H9 (cell line): ENCODE measurements at regions not wholly inside any gene's neighbourhood (a gene's known extent, or its start where the extent isn't known, plus 50 kb on each side); places are given as distances from the start of the nearest gene placed in this dataset.

Experiments
- DNase-seq: peaks from one replicate; pipeline ENCODE4 v3.0.0-alpha.2; 2017
- H2AFZ ChIP-seq: one replicate; pipeline ENCODE4 v1.6.1; 2013; ENCODE audit warnings: mild to moderate bottlenecking, low read length, control low read depth, moderate library complexity
- H2AK5ac ChIP-seq: 2 replicates; pipeline ENCODE4 v1.6.1; 2013; ENCODE audit warnings: low read length, control low read depth, mixed read lengths; ENCODE audit not compliant: insufficient read length
- H2BK120ac ChIP-seq: one replicate; pipeline ENCODE4 v1.6.1; 2013; ENCODE audit warnings: low read depth, mild to moderate bottlenecking, low read length, control low read depth, inconsistent platforms; ENCODE audit not compliant: poor library complexity, severe bottlenecking
- H2BK12ac ChIP-seq: 2 replicates; pipeline ENCODE4 v1.6.1; 2013; ENCODE audit warnings: low read length, control low read depth, mixed read lengths, low read depth; ENCODE audit not compliant: insufficient read length
- H2BK15ac ChIP-seq: 2 replicates; pipeline ENCODE4 v1.6.1; 2013; ENCODE audit warnings: low read depth, low read length, control low read depth
- H2BK20ac ChIP-seq: one replicate; pipeline ENCODE4 v1.6.1; 2013; ENCODE audit warnings: low read depth, mild to moderate bottlenecking, low read length, control low read depth, inconsistent platforms; ENCODE audit not compliant: poor library complexity, severe bottlenecking
- H2BK5ac ChIP-seq: 2 replicates; pipeline ENCODE4 v1.6.1; 2013; ENCODE audit warnings: low read length, control low read depth, mixed read lengths; ENCODE audit not compliant: insufficient read length
- H3K14ac ChIP-seq: 2 replicates; pipeline ENCODE4 v1.6.1; 2013; ENCODE audit warnings: low read length, control low read depth; ENCODE audit not compliant: insufficient read depth
- H3K18ac ChIP-seq: 2 replicates; pipeline ENCODE4 v1.6.1; 2013; ENCODE audit warnings: low read depth, mild to moderate bottlenecking, mixed read lengths, low read length, control low read depth; ENCODE audit not compliant: insufficient read length
- H3K23ac ChIP-seq: 2 replicates; pipeline ENCODE4 v1.6.1; 2013; ENCODE audit warnings: low read length, control low read depth, mixed read lengths, low read depth; ENCODE audit not compliant: insufficient read length
- H3K23me2 ChIP-seq: 2 replicates; pipeline ENCODE4 v1.6.1; 2013; ENCODE audit warnings: low read depth, mild to moderate bottlenecking, mixed read lengths, low read length, control low read depth; ENCODE audit not compliant: insufficient read length, poor library complexity, severe bottlenecking
- H3K27ac ChIP-seq: 2 replicates; pipeline ENCODE4 v1.5.1; 2013; ENCODE audit warnings: low read length, control low read depth, mixed read lengths, low read depth; ENCODE audit not compliant: insufficient read length
- H3K27me3 ChIP-seq: 2 replicates; pipeline ENCODE4 v1.6.1; 2013; ENCODE audit warnings: low read length, control low read depth, inconsistent platforms; ENCODE audit not compliant: insufficient read depth
- H3K4ac ChIP-seq: 2 replicates; pipeline ENCODE4 v1.6.1; 2013; ENCODE audit warnings: low read depth, mild to moderate bottlenecking, control low read depth, inconsistent platforms, low read length, moderate library complexity
- H3K4me1 ChIP-seq: 2 replicates; pipeline ENCODE4 v1.6.1; 2013; ENCODE audit warnings: low read length, control low read depth, inconsistent platforms; ENCODE audit not compliant: insufficient read depth
- H3K4me2 ChIP-seq: 2 replicates; pipeline ENCODE4 v1.6.1; 2013; ENCODE audit warnings: low read length, control low read depth, mixed read lengths; ENCODE audit not compliant: insufficient read length, insufficient read depth
- H3K56ac ChIP-seq: 2 replicates; pipeline ENCODE4 v1.6.1; 2013; ENCODE audit warnings: low read depth, mild to moderate bottlenecking, mixed read lengths, low read length, control low read depth; ENCODE audit not compliant: insufficient read length
- H3K79me1 ChIP-seq: 2 replicates; pipeline ENCODE4 v1.6.1; 2013; ENCODE audit warnings: low read depth, mild to moderate bottlenecking, moderate library complexity, low read length, control low read depth, inconsistent platforms; ENCODE audit not compliant: insufficient read depth, poor library complexity, severe bottlenecking
- H3K79me2 ChIP-seq: 2 replicates; pipeline ENCODE4 v1.6.1; 2013; ENCODE audit warnings: low read length, control low read depth, inconsistent platforms; ENCODE audit not compliant: insufficient read depth
- H3K9ac ChIP-seq: 2 replicates; pipeline ENCODE4 v1.6.1; 2013; ENCODE audit warnings: low read length, control low read depth, mixed read lengths; ENCODE audit not compliant: insufficient read length; ENCODE audit errors: extremely low read depth
- H3K9me3 ChIP-seq: one replicate; pipeline ENCODE4 v1.6.1; 2013; ENCODE audit warnings: low read depth, low read length, inconsistent platforms; ENCODE audit not compliant: control insufficient read depth
- H3T11ph ChIP-seq: one replicate; pipeline ENCODE4 v1.6.1; 2013; ENCODE audit warnings: mild to moderate bottlenecking, low read length, control low read depth, inconsistent platforms
- H4K20me1 ChIP-seq: one replicate; pipeline ENCODE4 v1.6.1; 2013; ENCODE audit not compliant: control insufficient read depth, insufficient read length, insufficient read depth
- H4K5ac ChIP-seq: 2 replicates; pipeline ENCODE4 v1.6.1; 2013; ENCODE audit warnings: low read depth, mild to moderate bottlenecking, mixed read lengths, low read length, control low read depth; ENCODE audit not compliant: insufficient read length
- H4K8ac ChIP-seq: replicated peaks from 2 replicates; pipeline ENCODE4 v1.6.1; 2013; ENCODE audit warnings: low read length, control low read depth, mixed read lengths, low read depth; ENCODE audit not compliant: insufficient read length
- H4K91ac ChIP-seq: 2 replicates; pipeline ENCODE4 v1.6.1; 2013; ENCODE audit warnings: low read depth, mild to moderate bottlenecking, moderate library complexity, mixed read lengths, low read length, control low read depth; ENCODE audit not compliant: insufficient read length
- H3K27ac Mint-ChIP-seq, 3 experiments: 2 replicates in 2 of 3; 3 replicates in 1 of 3; pipeline ENCODE4 v1.8.0; 2020 to 2021; ENCODE audit warnings: mixed read lengths in 3 of 3, mild to moderate bottlenecking in 1 of 3, moderate library complexity in 1 of 3
- H3K27me3 Mint-ChIP-seq: 2 replicates; pipeline ENCODE4 v1.8.0; 2021; ENCODE audit warnings: low read depth, mild to moderate bottlenecking, moderate library complexity, mixed read lengths
- H3K36me3 Mint-ChIP-seq, 3 experiments: 2 replicates in 2 of 3; 3 replicates in 1 of 3; pipeline ENCODE4 v1.8.0; 2020 to 2021; ENCODE audit warnings: low read depth in 3 of 3, mixed read lengths in 3 of 3; ENCODE audit not compliant: insufficient read depth in 1 of 3
- H3K4me1 Mint-ChIP-seq, 2 experiments: 2 replicates each; pipeline ENCODE4 v1.8.0; 2020; ENCODE audit warnings: mixed read lengths in 2 of 2
- H3K4me3 Mint-ChIP-seq, 2 experiments: 2 replicates in 1 of 2; 3 replicates in 1 of 2; pipeline ENCODE4 v1.8.0; 2020 to 2021; ENCODE audit warnings: mild to moderate bottlenecking in 2 of 2, mixed read lengths in 2 of 2, moderate library complexity in 1 of 2
- H3K9me3 Mint-ChIP-seq, 2 experiments: 2 replicates in 1 of 2; 3 replicates in 1 of 2; pipeline ENCODE4 v1.8.0; 2020; ENCODE audit warnings: mild to moderate bottlenecking in 2 of 2, mixed read lengths in 2 of 2, moderate library complexity in 1 of 2
- WGBS: extraction: QIAGEN DNeasy Blood & Tissue Kit; methylation state at CpG from one replicate; pipeline ENCODE4 v1.1.7; 2013; ENCODE audit warnings: missing lambda C conversion rate, low lambda C conversion rate, mixed read lengths; ENCODE audit not compliant: insufficient read length; ENCODE audit errors: extremely low coverage; 5-methylcytosine and 5-hydroxymethylcytosine counted together
- TF ChIP-seq, protein P1 (sequence below): fragments of 200-600 bp; sonication (generic); conservative IDR thresholded peaks from 3 replicates; pipeline ENCODE4 v1.8.0; 2021; ENCODE audit warnings: antibody characterized with exemption, mild to moderate bottlenecking

DNA sequence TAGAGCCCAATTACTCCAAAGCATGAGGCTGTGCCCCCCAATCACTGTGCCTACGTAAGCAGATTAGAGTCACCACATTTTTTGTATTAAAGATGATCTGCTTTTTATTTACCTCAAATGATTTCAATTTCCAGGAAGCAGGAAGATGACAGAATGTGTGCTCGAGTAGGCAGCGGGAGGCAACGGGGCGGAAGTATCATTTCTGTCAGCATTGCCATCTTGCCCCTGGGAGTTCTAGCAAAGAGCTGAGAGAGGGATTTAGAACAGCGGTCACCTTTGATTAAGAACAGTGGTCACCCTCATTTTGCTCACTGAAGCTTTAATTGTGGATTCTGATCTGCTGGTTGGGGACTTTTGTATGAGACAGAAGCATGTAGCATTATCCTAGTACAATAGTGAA, 117.1 kb upstream of the FAM13C start:
- no peak overlapping the region for H3K56ac ChIP-seq
- no peak overlapping the region for H4K91ac ChIP-seq
- H3K27ac ChIP-seq, result no peak overlapping the region
- Mint-ChIP-seq H3K27ac (no peak overlapping the region), H3K9me3 (peaks cover 3 to 4% of the 10 kb centered on the region in 2 experiments; a peak in 2 of 5 replicates), H3K4me3 (no peak overlapping the region), H3K27me3 (peaks cover 4% of the 10 kb centered on the region; the same call in 1 of the 2 replicates), H3K36me3 (no peaks in the 10 kb centered on the region), H3K4me1 (no peaks in the 10 kb centered on the region)
- H3K27me3 ChIP-seq, result no peaks in the 10 kb centered on the region
- no peak overlapping the region for H3K23ac ChIP-seq
- H3K4me2 ChIP-seq, result no peak overlapping the region
- no peaks in the 10 kb centered on the region for H3K79me2 ChIP-seq
- no peak overlapping the region for H3K4ac ChIP-seq
- no peak overlapping the region for H2BK120ac ChIP-seq
- H3K79me1 ChIP-seq, result no peaks in the 10 kb centered on the region
- no CpG with 5 or more reads among the region's 6 CpGs for WGBS
- no peak overlapping the region for H4K8ac ChIP-seq
- H3K4me1 ChIP-seq, result no peaks in the 10 kb centered on the region
- no peaks in the 10 kb centered on the region for H3K23me2 ChIP-seq
- no peaks in the 10 kb centered on the region for H4K20me1 ChIP-seq
- DNase-seq, result no peak
- no peak overlapping the region for H3K14ac ChIP-seq
- no peak overlapping the region for H2BK5ac ChIP-seq
- no peak overlapping the region for H3T11ph ChIP-seq
- no peak overlapping the region for H2AFZ ChIP-seq
- no peak overlapping the region for H2BK20ac ChIP-seq
- TF ChIP-seq, protein P1, sequence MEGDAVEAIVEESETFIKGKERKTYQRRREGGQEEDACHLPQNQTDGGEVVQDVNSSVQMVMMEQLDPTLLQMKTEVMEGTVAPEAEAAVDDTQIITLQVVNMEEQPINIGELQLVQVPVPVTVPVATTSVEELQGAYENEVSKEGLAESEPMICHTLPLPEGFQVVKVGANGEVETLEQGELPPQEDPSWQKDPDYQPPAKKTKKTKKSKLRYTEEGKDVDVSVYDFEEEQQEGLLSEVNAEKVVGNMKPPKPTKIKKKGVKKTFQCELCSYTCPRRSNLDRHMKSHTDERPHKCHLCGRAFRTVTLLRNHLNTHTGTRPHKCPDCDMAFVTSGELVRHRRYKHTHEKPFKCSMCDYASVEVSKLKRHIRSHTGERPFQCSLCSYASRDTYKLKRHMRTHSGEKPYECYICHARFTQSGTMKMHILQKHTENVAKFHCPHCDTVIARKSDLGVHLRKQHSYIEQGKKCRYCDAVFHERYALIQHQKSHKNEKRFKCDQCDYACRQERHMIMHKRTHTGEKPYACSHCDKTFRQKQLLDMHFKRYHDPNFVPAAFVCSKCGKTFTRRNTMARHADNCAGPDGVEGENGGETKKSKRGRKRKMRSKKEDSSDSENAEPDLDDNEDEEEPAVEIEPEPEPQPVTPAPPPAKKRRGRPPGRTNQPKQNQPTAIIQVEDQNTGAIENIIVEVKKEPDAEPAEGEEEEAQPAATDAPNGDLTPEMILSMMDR, result no peak
- H3K9ac ChIP-seq, result no peak overlapping the region
- H2BK15ac ChIP-seq, result no peak overlapping the region
- H4K5ac ChIP-seq, result no peak overlapping the region
- no peak overlapping the region for H2BK12ac ChIP-seq
- no peak overlapping the region for H2AK5ac ChIP-seq
- H3K18ac ChIP-seq, result no peak overlapping the region
- H3K9me3 ChIP-seq, result no peaks in the 10 kb centered on the region
